ENCODE measurements at regions not wholly inside any gene's neighbourhood (a gene's known extent, or its start where the extent isn't known, plus 50 kb on each side); places are given as distances from the start of the nearest gene placed in this dataset.

DNA sequence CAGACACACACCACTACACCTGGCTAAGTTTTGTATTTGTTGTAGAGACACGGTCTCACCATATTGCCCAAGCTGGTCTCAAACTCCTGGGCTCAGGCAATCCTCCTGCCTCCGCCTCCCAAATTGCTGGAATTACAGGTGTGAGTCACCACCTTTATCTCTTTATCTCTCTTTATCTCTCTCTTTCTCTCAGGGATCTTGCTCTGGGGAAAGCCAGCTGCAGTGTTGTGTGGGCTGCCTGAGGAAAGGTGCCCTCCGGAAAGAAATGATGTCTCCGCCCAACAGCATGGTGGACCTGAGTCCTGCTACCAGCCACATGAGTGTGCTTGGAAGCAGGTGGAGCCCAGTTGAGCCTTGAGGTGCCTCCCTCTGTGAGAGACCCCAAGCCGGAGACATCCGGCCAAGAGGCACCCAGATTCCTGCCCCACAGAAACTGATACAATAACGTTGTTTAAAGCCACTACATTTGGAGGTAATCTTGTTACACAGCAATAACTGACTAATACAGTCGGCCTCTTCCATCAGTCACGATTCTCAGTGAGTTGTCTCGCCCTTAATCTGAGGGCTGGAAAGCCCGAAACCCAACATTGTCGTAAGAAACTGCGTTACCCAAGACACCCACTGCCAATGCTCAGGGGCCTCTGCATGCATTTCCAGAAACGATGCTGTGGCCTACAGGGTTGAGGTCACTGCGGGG, 68.0 kb upstream of the RPH3AL start:
- peak overlapping the region in 4 of 7 donors; percentile 51 to 92 (median 76) for H3K27ac Mint-ChIP-seq
- H3K9me3 Mint-ChIP-seq = no peaks in the 10 kb centered on the region
- peaks cover 31 to 60% (median 47%) of the 10 kb centered on the region in 4 donors for H3K4me1 Mint-ChIP-seq
- ChIA-PET POLR2A (ENCODE audit: partially characterized antibody) (no interaction called here), CTCF (ENCODE audit: partially characterized antibody) (interaction anchor here (2.9 to 5.2 kb wide), 2 partner anchors 9 to 279 kb away, joined by 8 to 25 read pairs; no protein-coding TSS in a partner anchor)
- DNase-seq = no peak
- H3K4me3 Mint-ChIP-seq = peak overlapping the region in 2 of 8 donors; percentile 13 to 57
- H3K9me3 ChIP-seq (ENCODE audit: control insufficient read depth in 1 of 2, low read length in 2 of 2) = no peaks in the 10 kb centered on the region
- intact Hi-C loops (cut with micrococcal nuclease) = no loop called here
- H3K27me3 Mint-ChIP-seq = no peaks in the 10 kb centered on the region
- no peak overlapping the region for H3K4me3 ChIP-seq (ENCODE audit: low read length in 2 of 2)
- H3K4me1 ChIP-seq (ENCODE audit: insufficient read depth, low read length) = peaks cover 52% of the 10 kb centered on the region
- H3K27ac ChIP-seq (ENCODE audit: low read depth, low read length) = no peak overlapping the region
- H3K27me3 ChIP-seq (ENCODE audit: insufficient read depth, low read length) = no peaks in the 10 kb centered on the region
- H3K36me3 ChIP-seq (ENCODE audit: insufficient read depth, low read length) = no peaks in the 10 kb centered on the region
- H3K36me3 Mint-ChIP-seq = no peaks in the 10 kb centered on the region

DNA sequence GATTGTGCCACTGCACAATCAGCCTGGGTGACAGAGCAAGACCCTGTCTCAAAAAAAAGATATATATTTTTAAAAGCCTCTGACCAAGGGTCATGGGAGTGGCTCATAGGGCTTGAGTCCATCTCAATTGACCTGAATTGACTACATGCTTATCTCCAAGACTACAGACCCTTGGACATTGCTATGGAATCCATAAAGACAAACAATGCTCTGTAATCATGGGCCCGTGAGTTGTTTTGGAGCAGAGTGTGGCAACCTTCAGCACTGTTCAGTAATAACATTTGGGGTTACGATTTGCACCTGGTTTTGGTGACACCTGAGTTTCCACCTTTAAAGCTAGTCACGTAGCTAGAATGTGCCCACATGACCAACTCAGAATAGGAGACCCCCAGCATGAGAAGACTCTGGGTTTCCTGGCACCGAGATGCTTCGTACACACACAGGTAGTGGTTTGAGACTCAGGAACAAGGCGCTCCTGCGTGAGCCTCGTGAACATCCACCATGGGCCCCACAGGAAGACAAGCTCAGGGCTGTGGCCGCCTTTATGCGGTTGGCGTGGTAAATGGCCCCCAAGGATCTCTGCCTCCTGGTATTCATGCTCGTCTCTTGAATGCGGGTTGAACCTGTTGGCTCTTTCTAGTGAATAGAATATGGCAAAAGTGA, 66.6 kb upstream of the RPH3AL start:
- Histone ChIP-seq H3K27me3 (ENCODE audit: insufficient read depth, low read length) (no peaks in the 10 kb centered on the region), H3K9me3 (ENCODE audit: control insufficient read depth in 1 of 2, low read length in 2 of 2) (no peaks in the 10 kb centered on the region), H3K4me3 (ENCODE audit: low read length in 2 of 2) (no peak overlapping the region), H3K4me1 (ENCODE audit: insufficient read depth, low read length) (peaks cover 66% of the 10 kb centered on the region), H3K36me3 (ENCODE audit: insufficient read depth, low read length) (no peaks in the 10 kb centered on the region), H3K27ac (ENCODE audit: low read depth, low read length) (peak overlapping the region; percentile 19)
- Mint-ChIP-seq H3K27me3 (no peaks in the 10 kb centered on the region), H3K27ac (peak overlapping the region; percentile 58 to 98 (median 88)), H3K4me3 (peak overlapping the region in 7 of 8 donors; percentile 53 to 85 (median 67)), H3K36me3 (peaks cover 2 to 5% of the 10 kb centered on the region in 2 donors), H3K4me1 (peaks cover 42 to 74% (median 60%) of the 10 kb centered on the region in 4 donors), H3K9me3 (no peaks in the 10 kb centered on the region)
- DNase-seq = peak; percentile 67 to 72 (median 68)
- intact Hi-C loops (cut with micrococcal nuclease) = no loop called here
- ChIA-PET CTCF (ENCODE audit: partially characterized antibody) (interaction anchor here (0.6 to 2.9 kb wide), 2 partner anchors 281 to 562 kb away, joined by 3 to 8 read pairs; no protein-coding TSS in a partner anchor), POLR2A (ENCODE audit: partially characterized antibody) (interaction anchor here (0.8 to 1.5 kb wide), 3 partner anchors 8 to 77 kb away, joined by 3 to 6 read pairs (median 3); no protein-coding TSS in a partner anchor)

DNA sequence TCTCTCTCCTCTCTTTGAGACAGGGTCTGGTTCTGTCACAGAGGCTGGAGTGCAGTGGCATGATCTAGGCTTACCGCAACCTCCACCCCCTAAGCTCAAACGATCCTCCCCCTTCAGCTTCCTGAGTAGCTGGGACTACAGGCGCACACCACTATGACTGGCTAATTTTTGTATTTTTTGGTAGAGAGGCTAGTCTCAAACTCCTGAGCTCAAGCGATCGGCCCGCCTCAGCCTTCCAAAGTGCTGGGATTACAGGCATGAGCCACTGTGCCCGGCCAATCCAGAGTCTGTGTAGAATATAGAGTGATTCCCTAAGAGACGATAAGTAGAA, 65.8 kb upstream of the RPH3AL start:
- DNase-seq = peak; percentile 58 to 84 (median 62)
- Histone ChIP-seq H3K4me3 (ENCODE audit: low read length in 2 of 2) (no peak overlapping the region), H3K27me3 (ENCODE audit: insufficient read depth, low read length) (no peaks in the 10 kb centered on the region), H3K27ac (ENCODE audit: low read depth, low read length) (no peak overlapping the region), H3K4me1 (ENCODE audit: insufficient read depth, low read length) (peaks cover 70% of the 10 kb centered on the region), H3K36me3 (ENCODE audit: insufficient read depth, low read length) (no peaks in the 10 kb centered on the region), H3K9me3 (ENCODE audit: control insufficient read depth in 1 of 2, low read length in 2 of 2) (no peaks in the 10 kb centered on the region)
- Mint-ChIP-seq H3K9me3 (no peaks in the 10 kb centered on the region), H3K4me1 (peaks cover 47 to 79% (median 65%) of the 10 kb centered on the region in 4 donors), H3K4me3 (peak overlapping the region; percentile 48 to 98 (median 80)), H3K36me3 (peaks cover 4 to 9% of the 10 kb centered on the region in 2 donors), H3K27me3 (no peaks in the 10 kb centered on the region), H3K27ac (peak overlapping the region; percentile 72 to 98 (median 97))
- ChIA-PET POLR2A (ENCODE audit: partially characterized antibody) (interaction anchor here (1.5 kb wide), 1 partner anchor 78 kb away, joined by 6 read pairs; no protein-coding TSS in a partner anchor), CTCF (ENCODE audit: partially characterized antibody) (interaction anchor here (5.1 kb wide), 1 partner anchor 281 kb away, joined by 42 read pairs; no protein-coding TSS in a partner anchor)
- intact Hi-C loops (cut with micrococcal nuclease) = no loop called here

DNA sequence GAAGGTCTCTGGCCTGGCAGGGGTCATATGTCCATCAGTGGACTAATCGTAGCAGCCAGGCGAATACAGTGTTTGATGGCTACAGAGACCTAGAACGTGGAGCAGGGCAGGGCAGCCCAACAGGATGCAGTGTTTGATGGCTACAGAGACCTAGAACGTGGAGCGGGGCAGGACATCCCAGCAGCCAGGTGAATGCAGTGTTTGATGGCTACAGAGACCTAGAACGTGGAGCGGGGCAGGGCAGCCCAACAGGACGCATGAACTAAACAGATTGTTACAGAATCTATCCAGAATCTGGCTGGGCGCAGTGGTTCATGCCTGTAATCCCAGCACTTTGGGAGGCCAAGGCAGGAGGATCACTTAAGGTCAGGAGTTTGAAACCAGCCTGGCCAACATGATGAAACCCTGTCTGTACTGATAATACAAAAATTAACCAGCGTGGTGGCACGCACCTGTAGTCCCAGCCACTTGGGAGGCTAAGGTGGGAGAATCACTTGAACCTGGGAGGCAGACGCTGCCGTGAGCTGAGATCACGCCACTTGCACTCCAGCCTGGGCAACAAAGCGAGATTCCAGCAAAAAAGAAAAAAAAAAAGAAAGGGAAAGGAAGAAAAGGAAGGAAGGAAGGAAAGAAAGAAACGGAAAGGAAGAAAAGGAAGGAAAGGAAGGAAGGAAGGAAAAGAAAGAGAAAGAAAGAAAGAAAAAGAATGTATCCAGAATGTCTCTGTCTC, 65.2 kb upstream of the RPH3AL start:
- POLR2A ChIA-PET (ENCODE audit: partially characterized antibody) = interaction anchor here (1.4 to 2.9 kb wide), 3 partner anchors 73 to 364 kb away, joined by 6 to 31 read pairs (median 6); partner anchors contain the start of genes GLOD4, MRM3 and VPS53
- Mint-ChIP-seq H3K4me1 (peaks cover 49 to 83% (median 68%) of the 10 kb centered on the region in 4 donors), H3K9me3 (no peaks in the 10 kb centered on the region), H3K36me3 (peaks cover 4 to 11% of the 10 kb centered on the region in 2 donors), H3K27me3 (no peaks in the 10 kb centered on the region), H3K4me3 (peak overlapping the region; percentile 76 to 98 (median 93)), H3K27ac (peak overlapping the region; percentile 72 to 98 (median 97))
- intact Hi-C loops (cut with micrococcal nuclease) = no loop called here
- no peaks in the 10 kb centered on the region for H3K27me3 ChIP-seq (ENCODE audit: insufficient read depth, low read length)
- CTCF ChIA-PET (ENCODE audit: partially characterized antibody) = interaction anchor here (1.9 to 5.1 kb wide), 2 partner anchors 282 to 563 kb away, joined by 4 to 42 read pairs; no protein-coding TSS in a partner anchor
- peaks cover 75% of the 10 kb centered on the region for H3K4me1 ChIP-seq (ENCODE audit: insufficient read depth, low read length)
- peak overlapping the region; percentile 70 for H3K27ac ChIP-seq (ENCODE audit: low read depth, low read length)
- no peak for DNase-seq
- H3K36me3 ChIP-seq (ENCODE audit: insufficient read depth, low read length) = no peaks in the 10 kb centered on the region
- H3K4me3 ChIP-seq (ENCODE audit: low read length in 2 of 2) = no peak overlapping the region
- H3K9me3 ChIP-seq (ENCODE audit: control insufficient read depth in 1 of 2, low read length in 2 of 2) = no peaks in the 10 kb centered on the region

DNA sequence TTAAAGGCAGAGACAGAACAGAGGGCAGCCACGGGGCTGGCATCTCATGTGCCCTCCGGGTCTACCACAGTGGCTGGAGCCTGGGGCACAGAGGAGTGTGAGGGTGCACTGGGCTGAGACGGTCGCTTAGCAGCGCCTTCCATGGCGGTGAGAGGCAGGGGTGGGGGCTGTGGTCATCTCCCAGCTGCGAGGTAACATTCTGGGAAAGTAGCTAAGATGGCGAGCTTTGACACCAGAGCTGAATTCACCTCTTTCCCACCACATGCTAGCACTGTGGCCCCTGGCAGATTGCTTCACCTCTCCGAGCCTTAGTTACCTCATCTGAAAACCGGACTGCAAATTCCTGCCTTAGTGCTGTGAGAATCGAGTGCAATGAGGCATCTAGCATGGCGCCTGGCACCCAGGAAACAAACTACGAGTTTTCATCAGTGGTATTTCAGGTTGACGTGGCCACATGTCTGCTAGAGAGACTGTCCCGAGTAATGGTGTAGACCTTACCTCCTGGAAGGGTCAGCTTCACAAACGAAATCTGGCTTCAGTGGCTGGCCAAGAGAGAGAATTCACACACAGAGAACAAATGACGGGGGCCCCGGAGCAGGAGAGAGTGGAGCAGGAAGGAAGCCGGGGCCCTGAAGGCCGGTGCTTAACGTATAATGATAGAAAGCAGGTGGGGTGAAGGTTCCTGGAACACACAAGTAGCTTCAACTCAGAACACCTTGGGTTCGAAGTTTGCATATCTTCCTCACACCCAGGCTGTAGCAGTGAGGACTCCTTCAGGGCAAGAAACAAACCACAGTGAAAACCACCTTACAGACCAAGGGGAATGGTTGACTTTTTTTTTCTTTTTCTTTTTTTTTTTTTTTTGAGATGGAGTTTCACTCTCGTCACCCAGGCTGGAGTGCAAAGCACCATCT, 63.9 kb upstream of the RPH3AL start:
- H3K9me3 Mint-ChIP-seq = no peaks in the 10 kb centered on the region
- CTCF ChIA-PET (ENCODE audit: partially characterized antibody) = interaction anchor here (0.7 to 5.1 kb wide), 6 partner anchors 18 to 580 kb away, joined by 3 to 42 read pairs (median 4); partner anchors contain the start of gene VPS53

More for the DNA sequence above, 63.9 kb upstream of the RPH3AL start:
- H3K27ac Mint-ChIP-seq = peak overlapping the region; percentile 92 to 98 (median 97)
- peaks cover 60 to 90% (median 78%) of the 10 kb centered on the region in 4 donors for H3K4me1 Mint-ChIP-seq
- H3K27me3 Mint-ChIP-seq = no peaks in the 10 kb centered on the region
- H3K36me3 Mint-ChIP-seq = peaks cover 8 to 13% of the 10 kb centered on the region in 2 donors
- peaks cover 88% of the 10 kb centered on the region for H3K4me1 ChIP-seq (ENCODE audit: insufficient read depth, low read length)
- H3K4me3 Mint-ChIP-seq = peak overlapping the region; percentile 86 to 98 (median 93)
- no peaks in the 10 kb centered on the region for H3K27me3 ChIP-seq (ENCODE audit: insufficient read depth, low read length)
- no peaks in the 10 kb centered on the region for H3K36me3 ChIP-seq (ENCODE audit: insufficient read depth, low read length)
- peak overlapping the region; percentile 73 to 77 for H3K4me3 ChIP-seq (ENCODE audit: low read length in 2 of 2)
- H3K9me3 ChIP-seq (ENCODE audit: control insufficient read depth in 1 of 2, low read length in 2 of 2) = no peaks in the 10 kb centered on the region
- peak; percentile 58 to 71 (median 67) for DNase-seq
- POLR2A ChIA-PET (ENCODE audit: partially characterized antibody) = interaction anchor here (0.7 to 2.9 kb wide), 9 partner anchors 11 to 579 kb away, joined by 3 to 31 read pairs (median 3); partner anchors contain the start of genes GEMIN4, GLOD4, MRM3 and VPS53
- peak overlapping the region; percentile 70 for H3K27ac ChIP-seq (ENCODE audit: low read depth, low read length)
- intact Hi-C loops (cut with micrococcal nuclease) = no loop called here

Measured in CD4-positive, alpha-beta memory T cell (primary cell).